ENCODE measurements at regions not wholly inside any gene's neighbourhood (a gene's known extent, or its start where the extent isn't known, plus 50 kb on each side); places are given as distances from the start of the nearest gene placed in this dataset.

DNA sequence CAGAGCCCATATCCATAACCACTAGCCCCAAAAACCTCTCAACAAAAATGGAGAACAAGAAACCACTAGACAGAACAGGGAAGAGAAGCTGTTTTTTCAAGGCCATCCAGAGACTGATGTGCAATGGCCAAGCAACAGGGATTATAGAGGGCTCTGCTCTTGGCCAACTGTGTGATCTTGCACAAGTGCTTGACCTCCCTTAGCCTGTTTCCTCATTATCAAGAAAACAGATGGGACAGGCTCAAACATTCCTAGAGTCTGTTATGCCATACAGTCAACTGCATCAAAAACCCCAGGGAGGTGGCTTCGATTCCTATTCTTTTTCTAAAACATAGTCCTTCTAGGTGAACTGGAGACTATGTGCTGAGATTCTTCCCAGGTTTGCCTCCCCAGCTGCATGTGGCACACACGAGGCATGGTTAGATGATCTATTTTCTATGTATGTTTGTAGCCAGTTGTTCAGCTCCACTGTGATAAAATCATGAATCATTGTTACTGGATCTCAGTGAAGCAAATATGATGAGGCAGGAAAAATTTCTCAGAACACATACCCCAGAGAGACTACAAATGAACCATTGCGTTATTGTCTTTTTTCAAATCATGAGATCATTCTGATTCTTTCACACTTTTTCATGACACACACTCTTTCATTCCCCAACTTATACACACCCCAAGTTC lies 132.9 kb upstream of the TGFBR2 start:
- no peak for TF ChIP-seq POLR2A (IDR thresholded peaks at IDR 0.05)
- TF ChIP-seq CTCF (IDR thresholded peaks at IDR 0.05), result no peak
